ENCODE measurements at regions not wholly inside any gene's neighbourhood (a gene's known extent, or its start where the extent isn't known, plus 50 kb on each side); places are given as distances from the start of the nearest gene placed in this dataset.
A peak's percentile ranks its signal among the peaks of the same experiment; 100 is the strongest.
"Not testable (repeated sequence)": the region's sequence is repeated elsewhere in the genome, so short reads cannot be mapped to it uniquely, and the experiment has no call there.

DNA sequence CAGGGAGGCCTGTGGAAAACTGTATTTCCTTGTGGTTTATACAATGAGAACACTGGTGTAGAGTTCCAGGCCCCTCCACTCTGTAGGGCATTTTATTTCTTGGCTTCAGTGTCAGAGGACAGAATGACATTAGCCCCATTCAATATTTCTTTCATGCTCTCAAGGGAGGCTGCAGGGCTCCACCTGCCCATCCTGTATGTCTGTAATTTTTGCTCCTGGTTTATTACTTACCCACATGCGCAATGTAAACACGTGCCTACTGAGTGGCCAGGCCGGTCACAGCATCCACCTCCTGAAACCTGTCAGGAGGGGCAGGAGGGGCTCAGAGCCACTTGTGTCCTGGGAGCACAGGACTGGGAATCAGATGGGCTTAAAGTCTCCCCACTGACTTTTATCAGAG is 82.4 kb downstream of the GADD45G start:
- WGBS (ENCODE audit: insufficient coverage) = 96% methylated on average over 3 of the region's 3 CpGs
- H3K27ac Mint-ChIP-seq = no peak overlapping the region
- H3K4me1 Mint-ChIP-seq = no peaks in the 10 kb centered on the region

DNA sequence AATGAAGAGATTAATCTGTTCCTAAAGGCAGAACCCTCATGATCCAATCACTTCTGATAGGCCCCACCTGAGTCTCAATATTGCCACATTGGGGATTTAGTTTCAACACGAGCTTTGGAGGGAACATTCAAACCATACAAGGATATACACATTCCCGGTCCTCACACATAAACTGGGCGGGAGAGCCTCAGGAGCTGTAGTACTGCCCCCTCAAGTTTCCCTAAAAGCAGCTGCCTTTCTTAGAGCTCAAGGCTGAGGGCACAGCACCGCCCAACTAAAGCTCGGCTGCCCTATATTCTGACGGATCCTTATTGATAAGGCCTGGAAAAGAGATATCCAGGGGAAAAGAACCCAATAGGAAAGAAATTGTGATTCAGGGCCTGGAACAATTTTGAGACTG is 83.0 kb downstream of the GADD45G start:
- Mint-ChIP-seq H3K9me3 (no peaks in the 10 kb centered on the region), H3K4me1 (no peaks in the 10 kb centered on the region), H3K27ac (peak overlapping the region in 1 of 7 donors; percentile 50), H3K36me3 (no peaks in the 10 kb centered on the region), H3K27me3 (ENCODE audit: low read depth in 3 of 3) (peaks cover 1 to 11% (median 1%) of the 10 kb centered on the region in 3 donors), H3K4me3 (no peak overlapping the region)
- TF ChIP-seq CTCF (IDR thresholded peaks at IDR 0.05) = no peak
- Histone ChIP-seq H3K9me3 (replicated peaks in 1 of 2; ENCODE audit: control insufficient read depth in 1 of 2, insufficient read depth in 1 of 2, low read length in 2 of 2) (no peaks in the 10 kb centered on the region), H3K36me3 (replicated peaks in 1 of 2; ENCODE audit: control insufficient read depth in 1 of 2, insufficient read depth in 2 of 2, low read length in 2 of 2) (no peaks in the 10 kb centered on the region), H3K27ac (ENCODE audit: low read depth in 1 of 2, low read length in 2 of 2) (no peak overlapping the region), H3K9ac (ENCODE audit: insufficient read depth, low read length, poor library complexity, severe bottlenecking) (no peak overlapping the region), H4K20me1 (ENCODE audit: insufficient read depth, low read length) (no peaks in the 10 kb centered on the region), H3K79me2 (ENCODE audit: insufficient read depth, low read length) (no peaks in the 10 kb centered on the region), H3K27me3 (ENCODE audit: control insufficient read depth in 2 of 2, insufficient read depth in 2 of 2, low read length in 2 of 2) (no peaks in the 10 kb centered on the region), H2AFZ (ENCODE audit: insufficient read depth, low read depth, low read length, poor library complexity, severe bottlenecking) (no peak overlapping the region), H3K4me3 (replicated peaks in 1 of 3; ENCODE audit: low read depth in 2 of 3, low read length in 3 of 3) (no peak overlapping the region), H3K4me1 (ENCODE audit: control insufficient read depth in 1 of 2, insufficient read depth in 2 of 2, low read length in 2 of 2) (no peaks in the 10 kb centered on the region), H3K4me2 (replicated peaks; ENCODE audit: extremely low read depth, low read length, poor library complexity, severe bottlenecking) (no peak overlapping the region)
- WGBS (ENCODE audit: insufficient coverage) = 87% methylated on average over 3 of the region's 6 CpGs
- intact Hi-C loops (cut with micrococcal nuclease) = no loop called here
- DNase-seq = no peak

More for the DNA sequence above, 82.4 kb downstream of the GADD45G start:
- Histone ChIP-seq H4K20me1 (ENCODE audit: insufficient read depth, low read length) (no peaks in the 10 kb centered on the region), H3K27me3 (ENCODE audit: control insufficient read depth in 2 of 2, insufficient read depth in 2 of 2, low read length in 2 of 2) (no peaks in the 10 kb centered on the region), H3K4me3 (replicated peaks in 1 of 3; ENCODE audit: low read depth in 2 of 3, low read length in 3 of 3) (no peak overlapping the region), H2AFZ (ENCODE audit: insufficient read depth, low read depth, low read length, poor library complexity, severe bottlenecking) (no peak overlapping the region), H3K9me3 (replicated peaks in 1 of 2; ENCODE audit: control insufficient read depth in 1 of 2, insufficient read depth in 1 of 2, low read length in 2 of 2) (no peaks in the 10 kb centered on the region), H3K36me3 (replicated peaks in 1 of 2; ENCODE audit: control insufficient read depth in 1 of 2, insufficient read depth in 2 of 2, low read length in 2 of 2) (no peaks in the 10 kb centered on the region), H3K4me1 (ENCODE audit: control insufficient read depth in 1 of 2, insufficient read depth in 2 of 2, low read length in 2 of 2) (no peaks in the 10 kb centered on the region), H3K9ac (ENCODE audit: insufficient read depth, low read length, poor library complexity, severe bottlenecking) (no peak overlapping the region), H3K27ac (ENCODE audit: low read depth in 1 of 2, low read length in 2 of 2) (no peak overlapping the region), H3K4me2 (replicated peaks; ENCODE audit: extremely low read depth, low read length, poor library complexity, severe bottlenecking) (no peak overlapping the region), H3K79me2 (ENCODE audit: insufficient read depth, low read length) (no peaks in the 10 kb centered on the region)
- intact Hi-C loops (cut with micrococcal nuclease) = no loop called here
- Mint-ChIP-seq H3K9me3 (no peaks in the 10 kb centered on the region), H3K27me3 (ENCODE audit: low read depth in 3 of 3) (peaks cover 1 to 12% (median 1%) of the 10 kb centered on the region in 3 donors), H3K4me3 (no peak overlapping the region), H3K36me3 (no peaks in the 10 kb centered on the region)
- no peak for DNase-seq
- no peak for TF ChIP-seq CTCF (IDR thresholded peaks at IDR 0.05)

DNA sequence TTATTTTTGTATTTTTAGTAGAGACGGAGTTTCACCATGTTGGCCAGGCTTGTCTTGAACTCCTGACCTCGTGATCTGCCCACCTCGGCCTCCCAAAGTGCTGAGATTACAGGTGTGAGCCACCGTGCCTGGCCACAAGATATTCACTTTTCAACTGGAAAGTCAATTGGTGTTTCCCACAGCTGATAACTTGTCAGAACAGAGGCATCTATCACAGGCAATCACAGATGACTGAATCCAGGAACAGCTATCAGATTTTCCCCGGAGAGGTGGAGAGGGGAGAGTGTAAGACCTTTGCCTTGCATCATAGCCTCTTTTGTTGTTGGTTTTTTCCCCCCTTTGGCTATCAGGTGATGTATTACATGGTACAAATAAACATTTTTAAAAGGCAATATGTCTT is 84.5 kb downstream of the GADD45G start:
- H3K4me2 ChIP-seq (replicated peaks; ENCODE audit: extremely low read depth, low read length, poor library complexity, severe bottlenecking); H3K4me3 Mint-ChIP-seq; H3K4me1 Mint-ChIP-seq; H4K20me1 ChIP-seq (ENCODE audit: insufficient read depth, low read length); H3K9me3 ChIP-seq (replicated peaks in 1 of 2; ENCODE audit: control insufficient read depth in 1 of 2, insufficient read depth in 1 of 2, low read length in 2 of 2); H3K9ac ChIP-seq (ENCODE audit: insufficient read depth, low read length, poor library complexity, severe bottlenecking); H3K4me1 ChIP-seq (ENCODE audit: control insufficient read depth in 1 of 2, insufficient read depth in 2 of 2, low read length in 2 of 2); H3K27ac ChIP-seq (ENCODE audit: low read depth in 1 of 2, low read length in 2 of 2); H3K27me3 ChIP-seq (ENCODE audit: control insufficient read depth in 2 of 2, insufficient read depth in 2 of 2, low read length in 2 of 2); H3K27ac Mint-ChIP-seq; DNase-seq; H3K27me3 Mint-ChIP-seq (ENCODE audit: low read depth in 3 of 3); intact Hi-C loops (cut with micrococcal nuclease); H3K36me3 ChIP-seq (replicated peaks in 1 of 2; ENCODE audit: control insufficient read depth in 1 of 2, insufficient read depth in 2 of 2, low read length in 2 of 2); H3K9me3 Mint-ChIP-seq; H3K79me2 ChIP-seq (ENCODE audit: insufficient read depth, low read length); H3K4me3 ChIP-seq (replicated peaks in 1 of 3; ENCODE audit: low read depth in 2 of 3, low read length in 3 of 3); H2AFZ ChIP-seq (ENCODE audit: insufficient read depth, low read depth, low read length, poor library complexity, severe bottlenecking); H3K36me3 Mint-ChIP-seq: not testable (repeated sequence)
- 98% methylated on average over 5 of the region's 5 CpGs for WGBS (ENCODE audit: insufficient coverage)
